ENCODE measurements at regions not wholly inside any gene's neighbourhood (a gene's known extent, or its start where the extent isn't known, plus 50 kb on each side); places are given as distances from the start of the nearest gene placed in this dataset.

DNA sequence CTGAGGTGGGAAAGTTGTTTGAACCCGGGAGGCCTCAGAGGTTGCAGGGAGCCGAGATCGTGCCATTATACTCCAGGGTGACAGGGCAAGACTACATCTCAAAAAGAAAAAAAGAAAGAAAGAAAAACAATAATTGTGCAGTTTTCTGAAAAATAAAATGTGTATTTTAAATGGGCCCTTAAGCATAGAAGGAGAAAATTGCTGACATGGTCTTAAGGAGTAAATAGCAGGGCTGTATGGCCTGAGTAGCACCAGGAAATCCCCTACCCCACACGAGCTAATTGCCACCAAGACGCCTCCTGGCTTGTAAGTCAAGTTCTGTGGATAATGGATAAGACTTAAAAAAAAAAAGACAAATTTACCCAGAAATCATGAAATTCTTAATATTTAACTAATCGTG is 271.4 kb upstream of the NCKAP5 start:
- TF ChIP-seq POLR2A (IDR thresholded peaks at IDR 0.05) = no peak
- TF ChIP-seq, protein P1, sequence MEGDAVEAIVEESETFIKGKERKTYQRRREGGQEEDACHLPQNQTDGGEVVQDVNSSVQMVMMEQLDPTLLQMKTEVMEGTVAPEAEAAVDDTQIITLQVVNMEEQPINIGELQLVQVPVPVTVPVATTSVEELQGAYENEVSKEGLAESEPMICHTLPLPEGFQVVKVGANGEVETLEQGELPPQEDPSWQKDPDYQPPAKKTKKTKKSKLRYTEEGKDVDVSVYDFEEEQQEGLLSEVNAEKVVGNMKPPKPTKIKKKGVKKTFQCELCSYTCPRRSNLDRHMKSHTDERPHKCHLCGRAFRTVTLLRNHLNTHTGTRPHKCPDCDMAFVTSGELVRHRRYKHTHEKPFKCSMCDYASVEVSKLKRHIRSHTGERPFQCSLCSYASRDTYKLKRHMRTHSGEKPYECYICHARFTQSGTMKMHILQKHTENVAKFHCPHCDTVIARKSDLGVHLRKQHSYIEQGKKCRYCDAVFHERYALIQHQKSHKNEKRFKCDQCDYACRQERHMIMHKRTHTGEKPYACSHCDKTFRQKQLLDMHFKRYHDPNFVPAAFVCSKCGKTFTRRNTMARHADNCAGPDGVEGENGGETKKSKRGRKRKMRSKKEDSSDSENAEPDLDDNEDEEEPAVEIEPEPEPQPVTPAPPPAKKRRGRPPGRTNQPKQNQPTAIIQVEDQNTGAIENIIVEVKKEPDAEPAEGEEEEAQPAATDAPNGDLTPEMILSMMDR (IDR thresholded peaks at IDR 0.05) = no peak
